ENCODE measurements at regions not wholly inside any gene's neighbourhood (a gene's known extent, or its start where the extent isn't known, plus 50 kb on each side); places are given as distances from the start of the nearest gene placed in this dataset.

- TF ChIP-seq POLR2AphosphoS5 (IDR thresholded peaks at IDR 0.05) = no peak
- TF ChIP-seq CTCF (IDR thresholded peaks at IDR 0.05) = no peak
- no peak for TF ChIP-seq POLR2A (IDR thresholded peaks at IDR 0.05)
Observed at GRCh38 chr14:87878959-87879358, 114.0 kb downstream of the GALC start.

Measured in breast epithelium (tissue), 3 donors.